ENCODE measurements at regions not wholly inside any gene's neighbourhood (a gene's known extent, or its start where the extent isn't known, plus 50 kb on each side); places are given as distances from the start of the nearest gene placed in this dataset.

- TF ChIP-seq BHLHE40 (IDR thresholded peaks at IDR 0.05; ENCODE audit: borderline replicate concordance) (no peak), FOXA1 (IDR thresholded peaks at IDR 0.05) (no peak), SUZ12 (IDR thresholded peaks at IDR 0.05) (no peak), HDGF (IDR thresholded peaks at IDR 0.05; ENCODE audit: borderline replicate concordance) (no peak), SP1 (IDR thresholded peaks at IDR 0.05) (no peak), PKNOX1 (IDR thresholded peaks at IDR 0.05) (no peak), FOXM1 (IDR thresholded peaks at IDR 0.05; ENCODE audit: borderline replicate concordance) (no peak), ARNT (IDR thresholded peaks at IDR 0.05) (no peak), TARDBP (IDR thresholded peaks at IDR 0.05) (no peak), CTBP1 (IDR thresholded peaks at IDR 0.05; ENCODE audit: borderline replicate concordance) (no peak)
These were observed 283.5 kb downstream of the RPLP1 start for GRCh38 chr15:69736161-69736560.

Measured in HEK293T (cell line).